ENCODE measurements at regions not wholly inside any gene's neighbourhood (a gene's known extent, or its start where the extent isn't known, plus 50 kb on each side); places are given as distances from the start of the nearest gene placed in this dataset.
"Not testable (repeated sequence)": the region's sequence is repeated elsewhere in the genome, so short reads cannot be mapped to it uniquely, and the experiment has no call there.

- not testable (repeated sequence) for DNase-seq
Measured at GRCh38 chr17:77562361-77562760, 396.1 kb upstream of the TNRC6C start.

- no peak for DNase-seq
Measured at GRCh38 chr17:77563439-77564102, 394.9 kb upstream of the TNRC6C start.

- DNase-seq, result no peak
Measured at GRCh38 chr17:77564278-77564920, 394.1 kb upstream of the TNRC6C start.

- no peak for DNase-seq
Measured at GRCh38 chr17:77565166-77565565, 393.3 kb upstream of the TNRC6C start.

GRCh38 chr17:77566151-77566550, 392.4 kb upstream of the TNRC6C start:
- DNase-seq, result no peak

GRCh38 chr17:77566566-77567138, 391.9 kb upstream of the TNRC6C start:
- no peak for DNase-seq

GRCh38 chr17:77568540-77568939, 390.0 kb upstream of the TNRC6C start:
- DNase-seq, result no peak

GRCh38 chr17:77569846-77570564, 388.5 kb upstream of the TNRC6C start:
- no peak for DNase-seq

- DNase-seq, result no peak
Measured at GRCh38 chr17:77570565-77570898, 388.0 kb upstream of the TNRC6C start.

GRCh38 chr17:77571155-77571981, 387.1 kb upstream of the TNRC6C start:
- DNase-seq, result no peak

GRCh38 chr17:77572065-77572601, 386.4 kb upstream of the TNRC6C start:
- no peak for DNase-seq

- no peak for DNase-seq
Measured at GRCh38 chr17:77572851-77573250, 385.7 kb upstream of the TNRC6C start.

- no peak for DNase-seq
Measured at GRCh38 chr17:77577491-77577890, 381.0 kb upstream of the TNRC6C start.

- DNase-seq, result no peak
Measured at GRCh38 chr17:77579131-77579530, 379.4 kb upstream of the TNRC6C start.

- DNase-seq, result no peak
Measured at GRCh38 chr17:77579682-77580081, 378.8 kb upstream of the TNRC6C start.

- DNase-seq, result no peak
Measured at GRCh38 chr17:77580531-77581270, 377.8 kb upstream of the TNRC6C start.

GRCh38 chr17:77581480-77581879, 377.0 kb upstream of the TNRC6C start:
- no peak for DNase-seq

GRCh38 chr17:77585142-77585860, 373.2 kb upstream of the TNRC6C start:
- DNase-seq, result no peak

GRCh38 chr17:77590951-77591735, 367.4 kb upstream of the TNRC6C start:
- no peak for DNase-seq

- no peak for DNase-seq
Measured at GRCh38 chr17:77592106-77592865, 366.2 kb upstream of the TNRC6C start.
